GM12878 (cell line): ENCODE measurements at regions not wholly inside any gene's neighbourhood (a gene's known extent, or its start where the extent isn't known, plus 50 kb on each side); places are given as distances from the start of the nearest gene placed in this dataset.

Experiments used
- ATAC-seq: fragments of 200-7000 bp; cut with Tn5 transposase; 3 replicates; pipeline ENCODE4 v1.9.1; 2020; ENCODE audit warnings: mild to moderate bottlenecking, moderate library complexity
- BruUV-seq: library from RNA; stranded (reverse); fragments of 400-500 nt; replicated peaks from 2 replicates; lab custom pipeline; 2021; lab: Mats Ljungman, UMichigan
- CTCF ChIA-PET: fragments of 300-600 bp; sonication (Branson Sonifier 250); formaldehyde crosslinking; extraction: SDS; loops from one replicate; lab custom pipeline; 2021; ENCODE audit warnings: inconsistent platforms; lab: Yijun Ruan, JAX
- POLR2A ChIA-PET: fragments of 350-600 bp; formaldehyde crosslinking; extraction: SDS; loops from one replicate; lab custom pipeline; 2021; ENCODE audit warnings: inconsistent platforms; lab: Charles Lee
- RAD21 ChIA-PET: fragments of 300-600 bp; sonication (Branson Sonifier 250); formaldehyde crosslinking; loops from one replicate; lab custom pipeline; 2023; ENCODE audit warnings: antibody characterized with exemption; ENCODE audit not compliant: unreplicated experiment; lab: Charles Lee
- SMC1A ChIA-PET: fragments of 300-600 bp; sonication (Branson Sonifier 250); formaldehyde crosslinking; loops from one replicate; lab custom pipeline; 2023; ENCODE audit not compliant: unreplicated experiment, uncharacterized antibody; lab: Charles Lee
- DNase-seq: peaks from one replicate; pipeline ENCODE4 v3.0.0-alpha.2; 2011; ENCODE audit warnings: low read depth, low spot score
- FAIRE-seq: peaks from 3 replicates; lab custom pipeline; 2011; peaks lifted over from hg19 to GRCh38; lab: Jason Lieb, UNC
- H2AFZ ChIP-seq: 2 replicates; pipeline ENCODE4 v1.6.0; 2011; ENCODE audit warnings: low read depth, low read length, control low read depth; ENCODE audit not compliant: control insufficient read depth
- H3K27ac ChIP-seq: 2 replicates; pipeline ENCODE4 v1.5.1; 2011; ENCODE audit warnings: control low read depth; ENCODE audit not compliant: control insufficient read depth, insufficient read depth
- H3K27me3 ChIP-seq, 2 experiments: replicated peaks in 1 of 2; 2 replicates each; pipeline versions ENCODE4 v1.6.0 to v1.6.1; 2011; ENCODE audit warnings: low read length in 1 of 2; ENCODE audit not compliant: control insufficient read depth in 2 of 2, insufficient read depth in 2 of 2
- H3K36me3 ChIP-seq, 2 experiments: 2 replicates each; pipeline ENCODE4 v1.5.1; 2011; ENCODE audit warnings: low read length in 1 of 2; ENCODE audit not compliant: control insufficient read depth in 2 of 2, insufficient read depth in 2 of 2
- H3K4me1 ChIP-seq: 2 replicates; pipeline ENCODE4 v1.6.1; 2011; ENCODE audit warnings: mild to moderate bottlenecking, low read length, moderate library complexity, mixed read lengths; ENCODE audit not compliant: control insufficient read depth, insufficient read depth
- H3K4me2 ChIP-seq: 2 replicates; pipeline ENCODE4 v1.6.0; 2011; ENCODE audit warnings: control low read depth; ENCODE audit not compliant: control insufficient read depth, insufficient read depth
- H3K4me3 ChIP-seq: fragments of 200-600 bp; sonication (generic); 2 replicates; pipeline ENCODE4 v1.5.1; 2016
- H3K79me2 ChIP-seq: 2 replicates; pipeline ENCODE4 v1.6.0; 2011; ENCODE audit warnings: low read length; ENCODE audit not compliant: control insufficient read depth, insufficient read depth
- H3K9ac ChIP-seq: 2 replicates; pipeline ENCODE4 v1.8.0; 2011; ENCODE audit warnings: low read length, control low read depth, mixed read lengths; ENCODE audit not compliant: control insufficient read depth, insufficient read depth
- H3K9me3 ChIP-seq: replicated peaks from 3 replicates; pipeline ENCODE4 v1.5.1; 2011; ENCODE audit warnings: mild to moderate bottlenecking, low read length; ENCODE audit not compliant: control insufficient read depth, insufficient read depth
- H4K20me1 ChIP-seq: 2 replicates; pipeline ENCODE4 v1.6.0; 2011; ENCODE audit not compliant: control insufficient read depth, insufficient read depth
- BCL11A ChIP-seq: IDR thresholded peaks from 2 replicates; pipeline ENCODE4 v1.6.1; 2011; ENCODE audit warnings: low read depth, low read length
- HDAC6 ChIP-seq: fragments of 200-600 bp; sonication (generic); IDR thresholded peaks from one replicate; pipeline ENCODE4 v1.8.0; 2017; ENCODE audit warnings: antibody characterized with exemption; ENCODE audit not compliant: unreplicated experiment
- IKZF2 ChIP-seq, 2 experiments: fragments of 450-650 bp; IDR thresholded peaks; 2 replicates each; pipeline ENCODE4 v1.6.1; 2017; ENCODE audit warnings: mild to moderate bottlenecking in 2 of 2, moderate library complexity in 2 of 2
- NRF1 ChIP-seq: conservative IDR thresholded peaks from 2 replicates; pipeline ENCODE4 v1.6.1; 2011; ENCODE audit warnings: mild to moderate bottlenecking, low read depth, low read length, improper control_type of control experiment
- PML ChIP-seq: IDR thresholded peaks from 2 replicates; pipeline ENCODE4 v1.6.1; 2012; ENCODE audit warnings: low read length, inconsistent platforms
- POLR2AphosphoS2 ChIP-seq: IDR thresholded peaks from 2 replicates; pipeline ENCODE4 v1.6.1; 2011; ENCODE audit warnings: low read depth, mild to moderate bottlenecking, low read length, improper control_type of control experiment, moderate library complexity
- POLR2AphosphoS5 ChIP-seq: IDR thresholded peaks from 2 replicates; pipeline ENCODE4 v1.6.1; 2011; ENCODE audit warnings: mild to moderate bottlenecking, low read length, inconsistent platforms
- RB1 ChIP-seq: fragments of 450-650 bp; formaldehyde crosslinking; IDR thresholded peaks from 2 replicates; pipeline ENCODE4 v1.6.1; 2017; ENCODE audit warnings: mild to moderate bottlenecking, borderline replicate concordance
- SMARCA5 ChIP-seq: fragments of 450-650 bp; IDR thresholded peaks from 2 replicates; pipeline ENCODE4 v1.6.1; 2017; ENCODE audit warnings: mild to moderate bottlenecking
- SUZ12 ChIP-seq: fragments of 200-600 bp; sonication (generic); IDR thresholded peaks from one replicate; pipeline ENCODE4 v1.6.1; 2018; ENCODE audit warnings: antibody characterized with exemption, mild to moderate bottlenecking; ENCODE audit not compliant: unreplicated experiment
- TBL1XR1 ChIP-seq: IDR thresholded peaks from 2 replicates; pipeline ENCODE4 v1.6.1; 2012; ENCODE audit warnings: low read depth, low read length, improper control_type of control experiment
- TCF12 ChIP-seq: IDR thresholded peaks from 2 replicates; pipeline ENCODE4 v1.6.1; 2011; ENCODE audit warnings: low read depth, mild to moderate bottlenecking, low read length
- ZNF207 ChIP-seq: fragments of 450-650 bp; IDR thresholded peaks from 2 replicates; pipeline ENCODE4 v1.6.1; 2014; ENCODE audit warnings: antibody characterized with exemption, mild to moderate bottlenecking, borderline replicate concordance
- ZZZ3 ChIP-seq: IDR thresholded peaks from 2 replicates; pipeline ENCODE4 v1.6.1; 2011; ENCODE audit warnings: low read depth; ENCODE audit not compliant: control insufficient read depth, insufficient read length
- WGBS: methylation state at CpG from one replicate; pipeline ENCODE4 v1.1.6; 2016; ENCODE audit warnings: low lambda C conversion rate; ENCODE audit not compliant: insufficient replicate concordance, insufficient coverage; ENCODE audit errors: missing lambda C conversion rate; 5-methylcytosine and 5-hydroxymethylcytosine counted together
- in situ Hi-C: fragments of 300-500 bp; cut with MboI; formaldehyde crosslinking; loops from 9 replicates; pipeline ENCODE4 v1.14.3; 2018; ENCODE audit warnings: mixed read lengths
- intact Hi-C: fragments of 100-400 bp; cut with micrococcal nuclease; formaldehyde crosslinking; loops from one replicate; pipeline ENCODE4 v1.14.2; 2022; ENCODE audit not compliant: unreplicated experiment
- TF ChIP-seq, protein P1 (sequence below): IDR thresholded peaks from 2 replicates; pipeline ENCODE4 v1.6.1; 2011; ENCODE audit warnings: borderline replicate concordance, low read depth, mild to moderate bottlenecking, moderate library complexity, low read length; ENCODE audit not compliant: insufficient read depth, poor library complexity, severe bottlenecking
- TF ChIP-seq, protein P2 (sequence below): fragments of 450-650 bp; IDR thresholded peaks from 2 replicates; pipeline ENCODE4 v1.6.1; 2017; ENCODE audit warnings: borderline replicate concordance
- TF ChIP-seq, protein P3 (sequence below): IDR thresholded peaks from 2 replicates; pipeline ENCODE4 v1.6.1; 2012; ENCODE audit warnings: low read depth, low read length, improper control_type of control experiment
- TF ChIP-seq, protein P4 (sequence below): fragments of 150-350 bp; IDR thresholded peaks from 2 replicates; pipeline ENCODE4 v1.6.1; 2014; ENCODE audit warnings: mild to moderate bottlenecking, low read depth, low read length

DNA sequence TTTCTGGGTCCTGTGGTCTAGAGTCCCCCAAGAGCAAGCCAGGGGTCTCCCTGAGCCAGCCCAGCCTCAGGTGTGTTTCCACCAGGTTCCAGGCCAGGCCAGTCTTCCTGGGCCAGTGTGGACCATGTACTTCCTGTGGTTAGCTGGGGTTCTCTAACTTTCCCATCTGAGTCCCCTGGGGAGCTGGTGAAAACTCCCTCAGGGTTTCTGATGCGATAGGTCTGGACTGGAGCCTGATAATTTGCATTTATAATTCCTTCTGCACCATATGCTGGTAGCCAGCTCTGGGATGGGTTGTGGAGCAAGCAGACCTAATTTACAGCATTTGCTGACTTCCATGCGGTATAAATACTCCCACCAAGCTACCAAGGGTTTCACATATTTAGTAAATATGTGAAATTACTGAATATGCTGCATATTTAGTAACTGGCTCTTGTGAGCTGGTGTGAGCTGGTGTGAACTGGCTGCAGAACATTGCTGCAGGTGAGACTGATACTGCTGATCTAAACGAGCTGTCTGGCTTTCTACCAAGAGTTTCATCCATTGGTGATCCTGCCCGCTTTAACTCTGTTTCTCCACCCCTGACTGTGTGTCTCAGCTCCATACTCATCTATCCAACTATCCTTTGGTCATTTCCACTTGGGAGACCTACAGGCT is 62.6 kb downstream of the RIN2 start:
- no peaks in the 10 kb centered on the region for H3K36me3 ChIP-seq
- ChIA-PET CTCF (interaction anchor here (1.0 to 2.1 kb wide), 4 partner anchors 11 to 128 kb away, joined by 3 to 6 read pairs (median 4); no protein-coding TSS in a partner anchor), SMC1A (interaction anchor here (0.8 to 1.5 kb wide), 8 partner anchors 11 to 174 kb away, joined by 3 to 6 read pairs (median 4); no protein-coding TSS in a partner anchor), RAD21 (interaction anchor here (0.6 to 1.3 kb wide), 7 partner anchors 8 to 173 kb away, joined by 3 to 4 read pairs (median 3); no protein-coding TSS in a partner anchor), POLR2A (interaction anchor here (0.7 to 1.3 kb wide), 3 partner anchors 40 to 116 kb away, joined by 3 read pairs; no protein-coding TSS in a partner anchor)
- H3K9ac ChIP-seq, result no peak overlapping the region
- no peak overlapping the region for H2AFZ ChIP-seq
- H3K9me3 ChIP-seq, result peaks cover 2% of the 10 kb centered on the region; the same call in 1 of the 3 replicates
- WGBS, result 11% methylated on average over 4 of the region's 4 CpGs
- H3K4me1 ChIP-seq, result peaks cover 7% of the 10 kb centered on the region; the same call in 1 of the 2 replicates
- ATAC-seq (peak; percentile 76), DNase-seq (no peak), FAIRE-seq (no peak)
- H3K27me3 ChIP-seq, result peaks cover 0 to 2% of the 10 kb centered on the region in 2 experiments; a peak in 1 of 4 replicates
- H3K4me3 ChIP-seq, result no peak overlapping the region
- no peaks in the 10 kb centered on the region for H4K20me1 ChIP-seq
- no peak overlapping the region for H3K27ac ChIP-seq
- no peak overlapping the region for H3K4me2 ChIP-seq
- in situ Hi-C loops (no loop called here), intact Hi-C loops (loop anchor here (2.0 to 10.0 kb wide), 3 partner anchors 33 to 634 kb away; no protein-coding TSS in a partner anchor)
- no peaks in the 10 kb centered on the region for H3K79me2 ChIP-seq
- BruUV-seq, result no TSS peak
- TF ChIP-seq NRF1, result no peak
- TF ChIP-seq BCL11A, result 0 out of 2 replicates have a peak, but pooled peaks have one; percentile 9
- TF ChIP-seq, protein P1, sequence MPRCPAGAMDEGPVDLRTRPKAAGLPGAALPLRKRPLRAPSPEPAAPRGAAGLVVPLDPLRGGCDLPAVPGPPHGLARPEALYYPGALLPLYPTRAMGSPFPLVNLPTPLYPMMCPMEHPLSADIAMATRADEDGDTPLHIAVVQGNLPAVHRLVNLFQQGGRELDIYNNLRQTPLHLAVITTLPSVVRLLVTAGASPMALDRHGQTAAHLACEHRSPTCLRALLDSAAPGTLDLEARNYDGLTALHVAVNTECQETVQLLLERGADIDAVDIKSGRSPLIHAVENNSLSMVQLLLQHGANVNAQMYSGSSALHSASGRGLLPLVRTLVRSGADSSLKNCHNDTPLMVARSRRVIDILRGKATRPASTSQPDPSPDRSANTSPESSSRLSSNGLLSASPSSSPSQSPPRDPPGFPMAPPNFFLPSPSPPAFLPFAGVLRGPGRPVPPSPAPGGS, result peak; percentile 56
- no peak for TF ChIP-seq RB1
- no peak for TF ChIP-seq SUZ12
- TF ChIP-seq, protein P2, sequence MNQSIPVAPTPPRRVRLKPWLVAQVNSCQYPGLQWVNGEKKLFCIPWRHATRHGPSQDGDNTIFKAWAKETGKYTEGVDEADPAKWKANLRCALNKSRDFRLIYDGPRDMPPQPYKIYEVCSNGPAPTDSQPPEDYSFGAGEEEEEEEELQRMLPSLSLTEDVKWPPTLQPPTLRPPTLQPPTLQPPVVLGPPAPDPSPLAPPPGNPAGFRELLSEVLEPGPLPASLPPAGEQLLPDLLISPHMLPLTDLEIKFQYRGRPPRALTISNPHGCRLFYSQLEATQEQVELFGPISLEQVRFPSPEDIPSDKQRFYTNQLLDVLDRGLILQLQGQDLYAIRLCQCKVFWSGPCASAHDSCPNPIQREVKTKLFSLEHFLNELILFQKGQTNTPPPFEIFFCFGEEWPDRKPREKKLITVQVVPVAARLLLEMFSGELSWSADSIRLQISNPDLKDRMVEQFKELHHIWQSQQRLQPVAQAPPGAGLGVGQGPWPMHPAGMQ, result no peak
- TF ChIP-seq SMARCA5, result no peak
- TF ChIP-seq, protein P3, sequence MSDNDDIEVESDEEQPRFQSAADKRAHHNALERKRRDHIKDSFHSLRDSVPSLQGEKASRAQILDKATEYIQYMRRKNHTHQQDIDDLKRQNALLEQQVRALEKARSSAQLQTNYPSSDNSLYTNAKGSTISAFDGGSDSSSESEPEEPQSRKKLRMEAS, result no peak
- TF ChIP-seq ZNF207, result no peak
- TF ChIP-seq ZZZ3, result no peak
- TF ChIP-seq HDAC6, result no peak
- TF ChIP-seq PML, result no peak
- no peak for TF ChIP-seq TBL1XR1
- TF ChIP-seq IKZF2 (IDR thresholded peaks at IDR 0.05), result peak in 1 of 2 experiments; percentile 8; a peak in 2 of 4 replicates
- no peak for TF ChIP-seq POLR2AphosphoS2
- no peak for TF ChIP-seq POLR2AphosphoS5
- TF ChIP-seq TCF12, result 0 out of 2 replicates have a peak, but pooled peaks have one; percentile 8
- TF ChIP-seq, protein P4, sequence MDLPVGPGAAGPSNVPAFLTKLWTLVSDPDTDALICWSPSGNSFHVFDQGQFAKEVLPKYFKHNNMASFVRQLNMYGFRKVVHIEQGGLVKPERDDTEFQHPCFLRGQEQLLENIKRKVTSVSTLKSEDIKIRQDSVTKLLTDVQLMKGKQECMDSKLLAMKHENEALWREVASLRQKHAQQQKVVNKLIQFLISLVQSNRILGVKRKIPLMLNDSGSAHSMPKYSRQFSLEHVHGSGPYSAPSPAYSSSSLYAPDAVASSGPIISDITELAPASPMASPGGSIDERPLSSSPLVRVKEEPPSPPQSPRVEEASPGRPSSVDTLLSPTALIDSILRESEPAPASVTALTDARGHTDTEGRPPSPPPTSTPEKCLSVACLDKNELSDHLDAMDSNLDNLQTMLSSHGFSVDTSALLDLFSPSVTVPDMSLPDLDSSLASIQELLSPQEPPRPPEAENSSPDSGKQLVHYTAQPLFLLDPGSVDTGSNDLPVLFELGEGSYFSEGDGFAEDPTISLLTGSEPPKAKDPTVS, result no peak
